NCI-H748 treated with DMSO at 0.1 percent for 48 hours (cell line): ENCODE measurements at regions not wholly inside any gene's neighbourhood (a gene's known extent, or its start where the extent isn't known, plus 50 kb on each side); places are given as distances from the start of the nearest gene placed in this dataset.
"Not testable (repeated sequence)": the region's sequence is repeated elsewhere in the genome, so short reads cannot be mapped to it uniquely, and the experiment has no call there.

Source experiments
- DNase-seq: peaks from one replicate; lab custom pipeline; 2025; lab: John Stamatoyannopoulos, UW

- DNase-seq, result no peak
Observed at GRCh38 chr4:60657807-60658206, 542.3 kb upstream of the ADGRL3 start.

- DNase-seq, result no peak
Observed at GRCh38 chr4:60663769-60664168, 536.4 kb upstream of the ADGRL3 start.

DNA sequence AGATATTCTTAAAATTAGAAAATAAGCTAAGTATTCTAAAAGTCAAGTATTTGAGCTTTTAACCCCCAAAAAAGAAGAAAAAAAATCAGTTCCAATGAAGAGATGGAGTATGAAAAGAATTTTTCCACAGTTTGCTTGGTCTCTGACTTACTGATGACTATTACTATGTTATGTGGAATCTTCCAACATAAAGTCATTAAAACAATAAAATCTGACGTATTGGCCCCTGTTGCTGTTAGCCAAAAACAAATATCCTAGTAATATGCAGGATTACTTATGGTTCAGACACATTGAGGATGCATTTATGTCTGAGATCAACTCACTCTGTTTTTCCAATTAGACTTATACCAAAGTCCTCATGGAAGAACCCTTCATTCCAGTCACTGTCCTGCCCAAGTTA is 517.2 kb upstream of the ADGRL3 start:
- DNase-seq, result no peak

DNA sequence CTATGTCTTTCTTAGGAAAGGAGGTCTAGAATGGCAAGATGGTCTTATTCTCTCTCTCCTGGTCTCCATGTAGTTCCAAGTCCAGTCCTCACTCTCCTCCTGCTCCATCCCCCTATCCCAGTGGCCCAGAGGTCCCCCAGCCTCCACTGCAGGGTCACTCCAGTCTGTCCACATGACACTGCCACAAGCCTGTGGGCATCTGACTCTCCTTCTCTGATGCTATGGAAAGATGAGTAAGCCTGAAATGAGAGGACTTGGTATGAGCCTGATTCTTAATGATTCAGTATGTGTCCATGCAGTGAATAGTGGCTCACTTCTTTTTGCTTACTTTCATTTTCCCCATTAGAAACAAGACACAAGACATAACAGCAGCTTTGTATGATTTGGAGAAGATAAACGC is 516.8 kb upstream of the ADGRL3 start:
- DNase-seq, result no peak

DNA sequence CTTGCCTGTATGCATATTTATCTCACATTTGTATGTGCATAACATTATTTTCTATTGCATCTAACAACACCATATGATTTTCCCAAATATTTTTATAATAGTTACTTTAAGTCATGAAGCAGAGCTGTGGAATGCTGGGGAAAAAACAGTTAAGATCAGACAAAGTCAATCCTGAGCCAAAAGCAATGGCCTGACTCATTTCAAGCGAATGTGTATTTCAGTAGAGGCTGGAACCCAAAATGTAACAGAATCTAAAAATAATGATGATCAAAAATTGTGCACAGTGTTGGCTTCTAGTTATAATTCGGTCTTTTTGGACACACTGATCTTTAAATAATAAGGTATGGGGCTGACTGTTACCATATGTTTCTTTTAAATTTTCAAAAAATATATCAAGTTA is 516.2 kb upstream of the ADGRL3 start:
- no peak for DNase-seq

DNA sequence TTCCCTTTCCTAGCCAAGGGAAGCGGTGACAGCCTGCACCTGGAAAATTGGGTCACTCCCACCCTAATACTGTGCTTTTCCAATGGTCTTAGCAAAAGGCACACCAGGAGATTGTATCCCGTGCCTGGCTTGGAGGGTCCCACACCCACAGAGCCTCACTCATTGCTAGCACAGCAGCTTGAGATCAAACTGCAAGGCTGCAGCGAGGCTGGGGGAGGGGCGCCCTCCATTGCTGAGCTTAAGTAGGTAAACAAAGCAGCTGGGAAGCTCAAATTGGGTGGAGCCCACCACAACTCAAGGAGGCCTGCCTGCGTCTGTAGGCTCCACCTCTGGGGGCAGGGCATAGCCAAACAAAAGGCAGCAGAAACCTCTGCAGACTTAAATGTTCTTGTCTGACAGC is 504.1 kb upstream of the ADGRL3 start:
- DNase-seq, result not testable (repeated sequence)

- no peak for DNase-seq
Observed at GRCh38 chr4:60709061-60709460, 491.1 kb upstream of the ADGRL3 start.

DNA sequence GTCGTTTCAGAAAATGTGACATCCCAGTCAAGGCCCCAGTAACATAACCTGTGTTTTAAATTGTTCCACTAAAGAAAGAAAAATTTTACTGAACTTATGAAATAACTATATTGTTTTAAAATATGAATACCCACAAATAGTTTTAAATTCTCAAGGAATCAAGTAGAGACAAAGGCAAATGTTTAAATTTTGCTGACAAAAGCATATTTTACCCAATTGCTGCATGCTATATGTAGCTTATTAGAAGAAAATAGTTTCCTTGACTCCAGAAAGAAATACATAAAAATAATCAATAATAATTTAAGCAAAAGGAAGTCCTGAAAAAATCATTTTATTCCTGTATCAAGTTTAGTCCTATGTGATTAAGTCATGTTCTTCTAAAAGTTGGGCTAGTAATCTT is 481.3 kb upstream of the ADGRL3 start:
- no peak for DNase-seq

DNA sequence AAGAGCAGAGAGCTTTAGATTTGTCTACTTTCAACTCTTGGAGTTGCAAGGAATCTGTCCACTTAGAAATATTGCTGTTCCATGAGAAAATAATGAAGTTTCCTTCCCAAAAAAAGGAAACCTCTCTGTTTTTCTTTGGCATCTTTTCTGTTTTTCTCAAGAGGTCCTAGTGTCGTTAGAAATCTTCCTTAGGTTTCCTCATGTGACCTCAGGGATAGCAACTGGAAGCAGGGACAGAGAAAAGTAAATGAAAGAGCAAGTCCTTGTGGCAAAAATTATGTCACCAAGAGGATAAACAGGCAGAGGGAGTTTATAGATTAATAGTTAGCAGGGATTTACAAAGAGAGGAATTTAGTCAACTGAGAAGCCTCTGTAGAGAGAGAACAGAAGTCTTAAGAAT is 478.4 kb upstream of the ADGRL3 start:
- no peak for DNase-seq

GRCh38 chr4:60723796-60724195 is 476.3 kb upstream of the ADGRL3 start:
- DNase-seq, result no peak

- no peak for DNase-seq
Observed at GRCh38 chr4:60724623-60725022, 475.5 kb upstream of the ADGRL3 start.

- DNase-seq, result no peak
Observed at GRCh38 chr4:60726779-60727178, 473.3 kb upstream of the ADGRL3 start.

- DNase-seq, result no peak
Observed at GRCh38 chr4:60729194-60729593, 470.9 kb upstream of the ADGRL3 start.

GRCh38 chr4:60729764-60730163 is 470.4 kb upstream of the ADGRL3 start:
- not testable (repeated sequence) for DNase-seq

DNA sequence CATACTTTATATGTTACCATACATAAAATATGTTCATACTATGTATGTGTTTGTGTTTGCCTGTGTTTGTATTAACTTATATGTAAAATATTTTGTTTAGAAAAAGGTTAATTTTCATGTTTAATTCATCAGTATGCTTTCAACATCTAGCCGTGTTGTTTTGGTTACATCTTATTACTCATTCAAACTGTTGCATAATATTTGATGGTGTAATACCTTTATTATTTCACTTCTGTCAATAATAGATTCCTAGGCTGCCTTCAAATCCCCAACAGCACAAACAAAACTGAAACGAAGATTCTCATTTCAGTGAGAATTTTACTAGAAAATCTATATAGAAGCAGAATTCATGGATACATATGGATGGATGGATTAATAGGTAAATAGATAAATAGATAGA is 462.3 kb upstream of the ADGRL3 start:
- no peak for DNase-seq

DNA sequence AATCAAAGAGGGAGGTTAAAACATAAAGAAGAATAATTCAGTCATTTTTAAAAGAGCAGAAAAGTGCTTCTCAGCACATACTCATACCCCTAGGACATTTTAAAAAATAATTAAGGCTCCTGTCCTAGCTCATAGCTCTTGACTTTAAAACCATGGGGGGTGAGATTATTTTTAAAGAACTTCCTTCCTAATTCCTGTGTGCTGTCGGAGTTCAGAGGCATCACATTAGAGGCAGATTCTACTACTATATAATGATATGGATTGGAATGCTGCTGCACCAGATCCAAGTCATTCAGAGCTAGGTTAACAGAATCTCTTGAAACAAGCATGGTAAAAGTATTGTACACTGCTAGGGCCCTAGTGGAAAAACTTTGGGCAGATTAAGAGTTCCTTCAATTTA is 456.5 kb upstream of the ADGRL3 start:
- DNase-seq, result no peak

- DNase-seq, result no peak
Observed at GRCh38 chr4:60744767-60745166, 455.4 kb upstream of the ADGRL3 start.

- no peak for DNase-seq
Observed at GRCh38 chr4:60745800-60746571, 454.1 kb upstream of the ADGRL3 start.

GRCh38 chr4:60750962-60751361 is 449.2 kb upstream of the ADGRL3 start:
- no peak for DNase-seq

DNA sequence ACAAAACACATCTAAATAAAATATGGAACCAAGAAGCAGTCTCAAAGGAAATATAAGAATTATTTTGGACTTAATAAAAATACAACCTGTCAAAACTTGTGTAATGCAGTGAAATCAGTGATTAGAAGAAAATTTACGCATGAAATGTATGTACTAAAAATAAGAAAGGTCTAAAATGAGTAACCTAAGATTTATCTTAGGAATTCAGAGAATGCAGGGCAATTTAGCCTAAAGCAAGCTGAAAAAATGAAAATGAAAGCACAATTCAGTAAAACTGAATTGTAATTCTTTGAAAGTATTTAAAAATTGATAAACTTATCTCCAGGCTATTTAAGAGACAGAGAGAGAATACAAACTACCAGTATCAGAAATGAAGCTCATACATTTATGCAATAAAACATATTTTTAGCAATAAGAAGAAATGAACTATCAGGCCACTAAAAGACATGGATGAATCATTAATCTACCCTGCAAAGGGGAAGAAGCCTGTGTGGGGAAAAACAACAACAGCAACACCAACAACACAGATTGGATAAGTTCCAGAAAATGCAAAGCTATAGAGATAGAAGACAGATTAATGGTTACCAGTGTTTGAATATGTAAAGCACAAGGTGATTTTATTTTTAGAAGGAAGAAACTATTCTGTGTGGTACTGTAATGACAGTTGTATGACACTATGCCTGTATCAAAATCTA is 442.0 kb upstream of the ADGRL3 start:
- DNase-seq, result no peak

GRCh38 chr4:60759518-60760245 is 440.4 kb upstream of the ADGRL3 start:
- DNase-seq, result no peak

DNA sequence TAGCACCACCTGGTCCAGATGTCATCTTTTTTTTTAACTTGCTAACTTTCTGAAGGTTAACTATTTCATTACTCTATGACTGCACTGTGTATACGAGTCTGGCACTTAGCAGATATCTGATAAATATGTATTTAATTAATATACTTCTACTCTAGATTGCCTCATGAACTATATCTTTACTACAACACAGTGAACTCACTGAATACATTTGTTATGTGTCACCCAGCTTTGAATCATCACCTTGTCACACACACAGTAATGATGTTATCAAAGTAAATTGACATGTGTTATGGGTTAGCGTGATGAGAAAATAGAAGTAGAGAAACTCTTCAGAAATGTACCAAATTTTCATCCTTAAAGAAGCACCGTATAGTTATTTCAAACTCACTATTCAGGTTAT is 419.3 kb upstream of the ADGRL3 start:
- DNase-seq, result no peak

- DNase-seq, result no peak
Observed at GRCh38 chr4:60790608-60791007, 409.5 kb upstream of the ADGRL3 start.
